KMS-11 (cell line): ENCODE measurements at regions not wholly inside any gene's neighbourhood (a gene's known extent, or its start where the extent isn't known, plus 50 kb on each side); places are given as distances from the start of the nearest gene placed in this dataset.

ENCODE experiments used
- H2AFZ ChIP-seq: fragments of 200-600 bp; sonication (generic); 2 replicates; pipeline ENCODE4 v1.6.1; 2016; ENCODE audit warnings: antibody characterized with exemption, mixed run types, low read depth
- H3K27ac ChIP-seq: fragments of 200-600 bp; sonication (generic); 2 replicates; pipeline ENCODE4 v1.6.1; 2016; ENCODE audit warnings: mild to moderate bottlenecking, mixed run types
- H3K27me3 ChIP-seq: fragments of 200-600 bp; sonication (generic); 2 replicates; pipeline ENCODE4 v1.6.1; 2017; ENCODE audit warnings: mild to moderate bottlenecking, low read depth, mixed run types, moderate library complexity; ENCODE audit not compliant: insufficient read depth
- H3K36me3 ChIP-seq: fragments of 200-600 bp; sonication (generic); 2 replicates; pipeline ENCODE4 v1.6.1; 2017; ENCODE audit warnings: mild to moderate bottlenecking, mixed run types; ENCODE audit not compliant: insufficient read depth
- H3K4me1 ChIP-seq: fragments of 200-600 bp; sonication (generic); 2 replicates; pipeline ENCODE4 v1.6.1; 2016; ENCODE audit warnings: mild to moderate bottlenecking, low read depth, mixed run types; ENCODE audit not compliant: poor library complexity, severe bottlenecking
- H3K4me2 ChIP-seq: fragments of 200-600 bp; sonication (generic); 2 replicates; pipeline ENCODE4 v1.7.0; 2016; ENCODE audit warnings: mild to moderate bottlenecking, mixed run types
- H3K4me3 ChIP-seq: fragments of 200-600 bp; sonication (generic); IDR thresholded peaks from 2 replicates; pipeline ENCODE4 v1.6.1; 2017; ENCODE audit warnings: low read depth, low read length, mixed read lengths; ENCODE audit not compliant: insufficient read depth
- H3K79me2 ChIP-seq: fragments of 200-600 bp; sonication (generic); 2 replicates; pipeline ENCODE4 v1.6.1; 2016; ENCODE audit warnings: low read depth, mixed run types; ENCODE audit not compliant: insufficient read depth
- H3K9ac ChIP-seq: fragments of 200-600 bp; sonication (generic); 2 replicates; pipeline ENCODE4 v1.6.1; 2016; ENCODE audit warnings: mild to moderate bottlenecking, mixed run types
- H4K20me1 ChIP-seq: fragments of 200-600 bp; sonication (generic); 2 replicates; pipeline ENCODE4 v1.6.1; 2016; ENCODE audit warnings: mild to moderate bottlenecking, mixed run types; ENCODE audit not compliant: insufficient read depth
- CTCF ChIP-seq: fragments of 200-600 bp; sonication (generic); conservative IDR thresholded peaks from 2 replicates; pipeline ENCODE4 v1.6.1; 2017; ENCODE audit warnings: low read depth, mild to moderate bottlenecking, antibody characterized with exemption, low read length, moderate library complexity, mixed read lengths

GRCh38 chr16:87230571-87230970 lies 86.6 kb downstream of the C16orf95 start:
- Histone ChIP-seq H3K4me2 (no peak overlapping the region), H3K27me3 (peaks cover 11% of the 10 kb centered on the region; the same call in 1 of the 2 replicates), H2AFZ (no peak overlapping the region), H3K9ac (no peak overlapping the region), H3K4me1 (no peaks in the 10 kb centered on the region), H3K36me3 (no peaks in the 10 kb centered on the region), H3K4me3 (no peak overlapping the region), H4K20me1 (no peaks in the 10 kb centered on the region), H3K27ac (no peak overlapping the region), H3K79me2 (no peaks in the 10 kb centered on the region)
- no peak for TF ChIP-seq CTCF

- no peak overlapping the region for H3K4me3 ChIP-seq
- no peaks in the 10 kb centered on the region for H3K4me1 ChIP-seq
- no peak overlapping the region for H3K27ac ChIP-seq
- H3K36me3 ChIP-seq = no peaks in the 10 kb centered on the region
- H4K20me1 ChIP-seq = no peaks in the 10 kb centered on the region
- TF ChIP-seq CTCF = no peak
- H3K4me2 ChIP-seq = no peak overlapping the region
- H2AFZ ChIP-seq = no peak overlapping the region
- H3K79me2 ChIP-seq = no peaks in the 10 kb centered on the region
- H3K27me3 ChIP-seq = peaks cover 11% of the 10 kb centered on the region; the same call in 1 of the 2 replicates
- no peak overlapping the region for H3K9ac ChIP-seq
Measured at GRCh38 chr16:87231295-87231694, 85.9 kb downstream of the C16orf95 start.

GRCh38 chr16:87231911-87232310 lies 85.3 kb downstream of the C16orf95 start:
- Histone ChIP-seq H3K9ac (no peak overlapping the region), H2AFZ (no peak overlapping the region), H3K4me2 (no peak overlapping the region), H3K36me3 (no peaks in the 10 kb centered on the region), H3K4me3 (no peak overlapping the region), H3K79me2 (no peaks in the 10 kb centered on the region), H3K4me1 (no peaks in the 10 kb centered on the region), H3K27ac (no peak overlapping the region), H4K20me1 (no peaks in the 10 kb centered on the region), H3K27me3 (peaks cover 10% of the 10 kb centered on the region; the same call in 1 of the 2 replicates)
- TF ChIP-seq CTCF = no peak

- TF ChIP-seq CTCF = no peak
- Histone ChIP-seq H2AFZ (no peak overlapping the region), H3K4me1 (no peaks in the 10 kb centered on the region), H3K27me3 (peaks cover 6% of the 10 kb centered on the region; the same call in 1 of the 2 replicates), H3K27ac (no peak overlapping the region), H3K9ac (no peak overlapping the region), H3K4me3 (no peak overlapping the region), H3K79me2 (no peaks in the 10 kb centered on the region), H3K4me2 (no peak overlapping the region), H3K36me3 (no peaks in the 10 kb centered on the region), H4K20me1 (no peaks in the 10 kb centered on the region)
Measured at GRCh38 chr16:87233928-87234327, 83.3 kb downstream of the C16orf95 start.
